LNCAP (cell line): ENCODE measurements at regions not wholly inside any gene's neighbourhood (a gene's known extent, or its start where the extent isn't known, plus 50 kb on each side); places are given as distances from the start of the nearest gene placed in this dataset.

Experiments
- TF ChIP-seq, protein P1 (sequence below): fragments of 450-650 bp; IDR thresholded peaks from 2 replicates; pipeline ENCODE4 v1.5.1; 2017; ENCODE audit warnings: mild to moderate bottlenecking

- TF ChIP-seq, protein P1, sequence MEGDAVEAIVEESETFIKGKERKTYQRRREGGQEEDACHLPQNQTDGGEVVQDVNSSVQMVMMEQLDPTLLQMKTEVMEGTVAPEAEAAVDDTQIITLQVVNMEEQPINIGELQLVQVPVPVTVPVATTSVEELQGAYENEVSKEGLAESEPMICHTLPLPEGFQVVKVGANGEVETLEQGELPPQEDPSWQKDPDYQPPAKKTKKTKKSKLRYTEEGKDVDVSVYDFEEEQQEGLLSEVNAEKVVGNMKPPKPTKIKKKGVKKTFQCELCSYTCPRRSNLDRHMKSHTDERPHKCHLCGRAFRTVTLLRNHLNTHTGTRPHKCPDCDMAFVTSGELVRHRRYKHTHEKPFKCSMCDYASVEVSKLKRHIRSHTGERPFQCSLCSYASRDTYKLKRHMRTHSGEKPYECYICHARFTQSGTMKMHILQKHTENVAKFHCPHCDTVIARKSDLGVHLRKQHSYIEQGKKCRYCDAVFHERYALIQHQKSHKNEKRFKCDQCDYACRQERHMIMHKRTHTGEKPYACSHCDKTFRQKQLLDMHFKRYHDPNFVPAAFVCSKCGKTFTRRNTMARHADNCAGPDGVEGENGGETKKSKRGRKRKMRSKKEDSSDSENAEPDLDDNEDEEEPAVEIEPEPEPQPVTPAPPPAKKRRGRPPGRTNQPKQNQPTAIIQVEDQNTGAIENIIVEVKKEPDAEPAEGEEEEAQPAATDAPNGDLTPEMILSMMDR: no peak
Measured at GRCh38 chr20:52305024-52305645, 113.6 kb upstream of the ZFP64 start.

GRCh38 chr20:52303281-52303950, 111.8 kb upstream of the ZFP64 start:
- TF ChIP-seq, protein P1: no peak

DNA sequence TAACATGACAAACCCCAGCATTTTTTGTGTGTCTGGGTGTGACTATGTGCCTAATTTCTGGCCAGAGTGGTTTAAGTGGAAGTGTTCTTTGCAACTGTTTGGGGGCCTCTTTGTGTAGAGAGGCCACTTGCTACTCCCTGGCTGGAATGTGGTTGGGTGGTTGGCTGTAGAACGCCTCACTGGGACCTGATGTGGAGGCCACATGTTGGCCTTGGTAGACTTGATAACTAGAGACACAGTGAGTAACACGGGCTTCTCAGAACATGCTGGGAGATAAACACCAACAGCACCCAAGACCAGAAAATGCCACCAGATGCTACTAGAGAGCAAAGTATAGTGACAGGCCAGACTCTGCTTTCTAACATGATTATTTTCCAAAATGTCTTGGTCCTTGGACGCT, 111.2 kb upstream of the ZFP64 start:
- TF ChIP-seq, protein P1: no peak

GRCh38 chr20:52295556-52295955, 104.0 kb upstream of the ZFP64 start:
- TF ChIP-seq, protein P1: no peak

DNA sequence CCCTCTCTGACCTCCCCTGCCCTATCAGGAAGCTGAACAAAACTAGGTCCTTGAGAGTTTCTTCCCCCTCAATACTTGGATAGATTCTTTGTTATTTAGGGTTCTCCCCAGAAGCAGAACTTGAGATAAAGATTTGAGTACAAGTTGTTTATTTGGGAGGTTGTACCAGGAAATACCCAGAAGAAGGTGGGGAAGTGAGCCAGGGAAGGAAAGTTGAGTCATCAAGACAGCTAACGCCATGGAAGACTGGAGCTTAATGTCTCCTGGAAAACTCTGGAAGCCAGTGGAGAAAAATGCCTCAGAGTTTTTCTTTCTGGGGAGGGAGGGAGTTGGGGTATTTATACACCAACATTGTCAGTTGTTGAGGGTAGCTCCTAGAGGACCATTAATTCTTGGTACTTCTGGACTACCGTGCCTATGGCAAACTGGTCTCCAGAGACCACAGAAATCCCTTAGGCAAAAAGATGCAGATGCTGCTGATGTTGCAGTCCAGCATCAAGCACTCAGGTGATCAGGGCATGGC, 102.6 kb upstream of the ZFP64 start:
- TF ChIP-seq, protein P1: no peak

- TF ChIP-seq, protein P1: no peak
Measured at GRCh38 chr20:52291109-52291508, 99.5 kb upstream of the ZFP64 start.

DNA sequence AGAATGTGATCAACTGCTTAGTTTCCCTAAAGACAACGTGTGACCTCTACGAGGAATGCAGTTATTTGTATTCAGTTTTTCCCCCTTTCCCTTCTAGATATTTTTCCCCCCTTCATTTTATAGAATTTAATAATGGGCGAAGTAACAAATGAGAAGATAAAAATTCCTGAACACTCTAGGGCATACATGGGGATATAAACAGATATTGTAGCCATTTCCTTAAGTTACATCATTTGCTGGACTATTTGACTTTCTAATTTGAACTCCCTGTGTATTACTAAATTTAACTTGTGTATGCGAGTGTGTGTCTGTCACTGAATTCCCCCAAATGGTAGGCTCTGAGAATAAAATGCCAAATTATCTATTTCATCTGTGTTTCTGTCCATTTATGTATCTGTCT, 99.0 kb upstream of the ZFP64 start:
- TF ChIP-seq, protein P1: no peak
